ENCODE measurements at regions not wholly inside any gene's neighbourhood (a gene's known extent, or its start where the extent isn't known, plus 50 kb on each side); places are given as distances from the start of the nearest gene placed in this dataset.

GRCh38 chr2:122216901-122217300 is 461.4 kb downstream of the TSN start:
- H3K27ac Mint-ChIP-seq (ENCODE audit: unreplicated experiment) = no peak overlapping the region
- no peak for DNase-seq (ENCODE audit: extremely low spot score, unreplicated experiment)
- no peaks in the 10 kb centered on the region for H3K27me3 Mint-ChIP-seq (ENCODE audit: unreplicated experiment)
- TF ChIP-seq, protein P1, sequence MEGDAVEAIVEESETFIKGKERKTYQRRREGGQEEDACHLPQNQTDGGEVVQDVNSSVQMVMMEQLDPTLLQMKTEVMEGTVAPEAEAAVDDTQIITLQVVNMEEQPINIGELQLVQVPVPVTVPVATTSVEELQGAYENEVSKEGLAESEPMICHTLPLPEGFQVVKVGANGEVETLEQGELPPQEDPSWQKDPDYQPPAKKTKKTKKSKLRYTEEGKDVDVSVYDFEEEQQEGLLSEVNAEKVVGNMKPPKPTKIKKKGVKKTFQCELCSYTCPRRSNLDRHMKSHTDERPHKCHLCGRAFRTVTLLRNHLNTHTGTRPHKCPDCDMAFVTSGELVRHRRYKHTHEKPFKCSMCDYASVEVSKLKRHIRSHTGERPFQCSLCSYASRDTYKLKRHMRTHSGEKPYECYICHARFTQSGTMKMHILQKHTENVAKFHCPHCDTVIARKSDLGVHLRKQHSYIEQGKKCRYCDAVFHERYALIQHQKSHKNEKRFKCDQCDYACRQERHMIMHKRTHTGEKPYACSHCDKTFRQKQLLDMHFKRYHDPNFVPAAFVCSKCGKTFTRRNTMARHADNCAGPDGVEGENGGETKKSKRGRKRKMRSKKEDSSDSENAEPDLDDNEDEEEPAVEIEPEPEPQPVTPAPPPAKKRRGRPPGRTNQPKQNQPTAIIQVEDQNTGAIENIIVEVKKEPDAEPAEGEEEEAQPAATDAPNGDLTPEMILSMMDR (IDR thresholded peaks at IDR 0.05) = no peak
- no peaks in the 10 kb centered on the region for H3K36me3 Mint-ChIP-seq (ENCODE audit: unreplicated experiment)
- H3K4me1 Mint-ChIP-seq (ENCODE audit: unreplicated experiment) = no peaks in the 10 kb centered on the region
- H3K4me3 Mint-ChIP-seq (ENCODE audit: unreplicated experiment) = no peak overlapping the region
- H3K9me3 Mint-ChIP-seq (ENCODE audit: unreplicated experiment) = peaks cover 9% of the 10 kb centered on the region

DNA sequence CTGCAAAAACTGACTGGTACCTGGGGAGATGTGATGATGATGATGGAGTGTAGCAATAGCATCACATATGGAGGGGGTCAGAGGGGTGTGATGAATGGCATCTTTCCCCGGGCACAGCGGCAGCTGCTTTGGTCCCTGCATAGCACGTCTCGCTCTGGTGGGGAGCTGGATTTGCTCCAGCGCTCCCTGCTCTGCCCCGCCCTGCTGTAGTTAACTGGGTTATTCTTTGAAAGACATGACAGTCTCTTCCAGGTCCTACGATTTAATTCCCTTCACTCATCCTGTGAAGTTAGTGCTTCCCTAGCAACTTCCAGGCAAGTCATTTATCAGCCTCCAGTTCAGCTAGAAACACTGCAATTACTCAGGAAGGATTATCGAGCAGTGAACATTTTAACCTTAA is 463.1 kb downstream of the TSN start:
- no peak overlapping the region for H3K27ac Mint-ChIP-seq (ENCODE audit: unreplicated experiment)
- peaks cover 9% of the 10 kb centered on the region for H3K9me3 Mint-ChIP-seq (ENCODE audit: unreplicated experiment)
- no peaks in the 10 kb centered on the region for H3K4me1 Mint-ChIP-seq (ENCODE audit: unreplicated experiment)
- H3K27me3 Mint-ChIP-seq (ENCODE audit: unreplicated experiment) = no peaks in the 10 kb centered on the region
- TF ChIP-seq, protein P1 (IDR thresholded peaks at IDR 0.05) = no peak
- no peak for DNase-seq (ENCODE audit: extremely low spot score, unreplicated experiment)
- no peaks in the 10 kb centered on the region for H3K36me3 Mint-ChIP-seq (ENCODE audit: unreplicated experiment)
- no peak overlapping the region for H3K4me3 Mint-ChIP-seq (ENCODE audit: unreplicated experiment)

GRCh38 chr2:122219504-122219903 is 464.1 kb downstream of the TSN start:
- no peak for DNase-seq (ENCODE audit: extremely low spot score, unreplicated experiment)
- Mint-ChIP-seq H3K36me3 (ENCODE audit: unreplicated experiment) (no peaks in the 10 kb centered on the region), H3K27me3 (ENCODE audit: unreplicated experiment) (no peaks in the 10 kb centered on the region), H3K4me1 (ENCODE audit: unreplicated experiment) (no peaks in the 10 kb centered on the region), H3K4me3 (ENCODE audit: unreplicated experiment) (no peak overlapping the region), H3K9me3 (ENCODE audit: unreplicated experiment) (peaks cover 9% of the 10 kb centered on the region), H3K27ac (ENCODE audit: unreplicated experiment) (no peak overlapping the region)
- TF ChIP-seq, protein P1 (IDR thresholded peaks at IDR 0.05) = no peak

DNA sequence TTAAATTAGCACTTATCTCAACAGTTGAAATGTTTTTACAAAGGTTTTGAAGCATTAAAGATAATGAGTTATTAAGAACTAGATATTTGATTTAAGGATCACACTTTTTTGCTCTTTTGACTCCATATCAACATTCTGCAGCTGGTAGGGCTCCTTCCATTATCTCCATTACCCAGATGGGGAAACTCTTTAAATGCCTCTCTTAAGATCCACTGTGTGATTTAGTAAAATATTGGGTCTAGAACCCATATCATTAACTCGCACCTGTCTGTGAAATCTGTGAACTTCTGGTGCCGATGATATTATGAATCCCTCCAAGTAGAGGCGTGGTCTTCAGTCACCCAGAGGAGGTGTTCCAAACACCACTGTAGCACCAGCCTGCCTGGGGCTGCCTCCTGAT is 466.2 kb downstream of the TSN start:
- Mint-ChIP-seq H3K4me1 (ENCODE audit: unreplicated experiment) (no peaks in the 10 kb centered on the region), H3K36me3 (ENCODE audit: unreplicated experiment) (no peaks in the 10 kb centered on the region), H3K9me3 (ENCODE audit: unreplicated experiment) (peaks cover 9% of the 10 kb centered on the region), H3K27me3 (ENCODE audit: unreplicated experiment) (no peaks in the 10 kb centered on the region), H3K27ac (ENCODE audit: unreplicated experiment) (no peak overlapping the region), H3K4me3 (ENCODE audit: unreplicated experiment) (no peak overlapping the region)
- no peak for DNase-seq (ENCODE audit: extremely low spot score, unreplicated experiment)
- TF ChIP-seq, protein P1 (IDR thresholded peaks at IDR 0.05) = no peak

- TF ChIP-seq, protein P1 (IDR thresholded peaks at IDR 0.05) = no peak
- no peak overlapping the region for H3K27ac Mint-ChIP-seq (ENCODE audit: unreplicated experiment)
Measured at GRCh38 chr2:122231296-122231695, 475.8 kb downstream of the TSN start.

More at GRCh38 chr2:122231296-122231695, 475.8 kb downstream of the TSN start:
- Mint-ChIP-seq H3K27me3 (ENCODE audit: unreplicated experiment) (no peaks in the 10 kb centered on the region), H3K4me3 (ENCODE audit: unreplicated experiment) (no peak overlapping the region), H3K4me1 (ENCODE audit: unreplicated experiment) (no peaks in the 10 kb centered on the region), H3K36me3 (ENCODE audit: unreplicated experiment) (no peaks in the 10 kb centered on the region), H3K9me3 (ENCODE audit: unreplicated experiment) (peaks cover 10% of the 10 kb centered on the region)
- no peak for DNase-seq (ENCODE audit: extremely low spot score, unreplicated experiment)

Measured in osteocyte (in vitro differentiated cells).